ENCODE measurements at regions not wholly inside any gene's neighbourhood (a gene's known extent, or its start where the extent isn't known, plus 50 kb on each side); places are given as distances from the start of the nearest gene placed in this dataset.

GRCh38 chr5:112112346-112112745 lies 306.7 kb downstream of the EPB41L4A start:
- no peaks in the 10 kb centered on the region for H3K36me3 ChIP-seq (ENCODE audit: insufficient read depth)
- TF ChIP-seq ETS1 (IDR thresholded peaks at IDR 0.05) (no peak), EZH2phosphoT487 (IDR thresholded peaks at IDR 0.05; ENCODE audit: unreplicated experiment) (no peak), EZH2 (IDR thresholded peaks at IDR 0.05; ENCODE audit: low read depth, unreplicated experiment) (no peak), JUNB (IDR thresholded peaks at IDR 0.05; ENCODE audit: unreplicated experiment) (no peak), ZNF462 (CRISPR knock-in tag; IDR thresholded peaks at IDR 0.05) (no peak), ZNF331 (CRISPR knock-in tag; IDR thresholded peaks at IDR 0.05; ENCODE audit: low read depth) (no peak), POLR2AphosphoS5 (IDR thresholded peaks at IDR 0.05; ENCODE audit: low read depth) (no peak), STAT1 (IDR thresholded peaks at IDR 0.05; ENCODE audit: unreplicated experiment) (no peak), REST (IDR thresholded peaks at IDR 0.05; ENCODE audit: unreplicated experiment) (no peak), ZNF114 (CRISPR knock-in tag; IDR thresholded peaks at IDR 0.05) (no peak), NANOG (IDR thresholded peaks at IDR 0.05; ENCODE audit: borderline replicate concordance) (no peak), CTCF (conservative IDR thresholded peaks at IDR 0.05; ENCODE audit: low read depth in 2 of 2) (no peak), CREB1 (CRISPR knock-in tag; IDR thresholded peaks at IDR 0.05; ENCODE audit: low read depth) (no peak)
- no peaks in the 10 kb centered on the region for H3K79me2 ChIP-seq (replicated peaks; ENCODE audit: insufficient read depth)
- H3K27ac ChIP-seq (ENCODE audit: low read depth), result no peak overlapping the region
- H3K4me2 ChIP-seq, result no peak overlapping the region
- DNase-seq (ENCODE audit: low spot score) (no peak), ATAC-seq (no peak)
- no peak overlapping the region for H3K4me3 ChIP-seq
- no peak overlapping the region for H3K4me3 Mint-ChIP-seq
- no peaks in the 10 kb centered on the region for H3K4me1 ChIP-seq (ENCODE audit: insufficient read depth)
- no peaks in the 10 kb centered on the region for H3K27me3 ChIP-seq (ENCODE audit: insufficient read depth)
- no peaks in the 10 kb centered on the region for H3K9me3 Mint-ChIP-seq
- no peaks in the 10 kb centered on the region for H4K20me1 ChIP-seq (replicated peaks; ENCODE audit: insufficient read depth)
- no peak overlapping the region for H2AFZ ChIP-seq
- 0 out of 2 replicates have a peak, but pooled peaks cover 2% of the 10 kb centered on the region for H3K9me2 ChIP-seq (ENCODE audit: insufficient read depth)
- no peaks in the 10 kb centered on the region for H3K27me3 Mint-ChIP-seq (ENCODE audit: insufficient read depth, low read depth, poor library complexity)
- H3K27ac Mint-ChIP-seq, result no peak overlapping the region
- H3K36me3 Mint-ChIP-seq (ENCODE audit: low read depth), result no peaks in the 10 kb centered on the region
- H3K4me1 Mint-ChIP-seq, result no peaks in the 10 kb centered on the region; the same call in 2 of the 3 replicates
- no peaks in the 10 kb centered on the region for H3F3A ChIP-seq (replicated peaks; ENCODE audit: low read depth)

All from GM23338 (cell line).